Tibial artery (tissue), 4 donors: ENCODE measurements at regions not wholly inside any gene's neighbourhood (a gene's known extent, or its start where the extent isn't known, plus 50 kb on each side); places are given as distances from the start of the nearest gene placed in this dataset.

Experiments
- DNase-seq, 2 donors: peaks; one replicate each; pipeline ENCODE4 v3.0.0-alpha.2; 2019
- H3K27ac ChIP-seq, 2 donors: fragments of 200-600 bp; sonication (generic) in 1 of 2; 1 replicate in 1 of 2; 2 replicates in 1 of 2; pipeline ENCODE4 v1.5.1; 2018 to 2019; ENCODE audit warnings: mild to moderate bottlenecking in 1 of 2
- H3K27me3 ChIP-seq, 2 donors: fragments of 200-600 bp; sonication (generic) in 1 of 2; one replicate each; pipeline versions ENCODE4 v1.5.1 to v1.6.0; 2016 to 2019
- H3K36me3 ChIP-seq, 3 donors: fragments of 200-600 bp; sonication (generic) in 2 of 3; one replicate each; pipeline ENCODE4 v1.5.1; 2016 to 2019; ENCODE audit warnings: mild to moderate bottlenecking in 2 of 3
- H3K4me1 ChIP-seq, 4 donors: fragments of 200-600 bp; sonication (generic) in 2 of 4; 1 replicate in 3 of 4; 2 replicates in 1 of 4; pipeline ENCODE4 v1.5.1; 2016 to 2019
- H3K4me3 ChIP-seq, 2 donors: fragments of 200-600 bp; sonication (generic) in 1 of 2; 1 replicate in 1 of 2; 2 replicates in 1 of 2; pipeline ENCODE4 v1.5.1; 2018 to 2019; ENCODE audit warnings: mild to moderate bottlenecking in 2 of 2
- H3K9me3 ChIP-seq, 3 donors: fragments of 200-600 bp; sonication (generic) in 1 of 3; one replicate each; pipeline ENCODE4 v1.5.1; 2016 to 2019
- intact Hi-C: fragments of 100-400 bp; cut with DNase I; formaldehyde crosslinking; loops from one replicate; pipeline ENCODE4 v1.15.0; 2023; ENCODE audit warnings: low total_unique reads
- TF ChIP-seq, protein P1 (sequence below), 2 experiments: fragments of 200-600 bp in 1 of 2; fragments of 450-650 bp in 1 of 2; IDR thresholded peaks; one replicate each; pipeline ENCODE4 v1.5.1; 2017 to 2019; ENCODE audit warnings: antibody characterized with exemption in 2 of 2, mild to moderate bottlenecking in 1 of 2, moderate library complexity in 1 of 2

DNA sequence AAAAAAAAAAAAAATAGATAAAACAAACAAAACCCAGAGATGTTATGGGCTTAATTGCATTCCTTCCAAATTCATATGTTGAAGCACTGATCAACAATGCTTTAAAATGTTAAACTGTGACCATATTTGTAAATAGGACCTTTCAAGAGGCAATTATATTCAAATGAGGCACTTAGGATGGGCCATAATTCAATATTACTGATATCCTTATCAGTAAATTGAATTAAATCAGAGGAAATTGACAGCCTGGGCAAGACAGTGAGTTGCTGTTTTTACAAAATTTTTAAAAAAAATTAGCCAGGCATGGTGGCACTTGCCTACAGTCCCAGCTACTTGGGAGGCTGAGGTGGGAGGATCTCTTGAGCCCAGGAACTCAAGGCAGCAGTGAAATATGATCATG, 364.1 kb downstream of the GJA1 start:
- intact Hi-C loops, result no loop called here
- Histone ChIP-seq H3K27ac (no peak overlapping the region), H3K36me3 (no peaks in the 10 kb centered on the region), H3K9me3 (no peaks in the 10 kb centered on the region), H3K4me3 (no peak overlapping the region), H3K4me1 (peaks cover 0 to 9% (median 0%) of the 10 kb centered on the region in 4 donors), H3K27me3 (no peaks in the 10 kb centered on the region)
- TF ChIP-seq, protein P1, sequence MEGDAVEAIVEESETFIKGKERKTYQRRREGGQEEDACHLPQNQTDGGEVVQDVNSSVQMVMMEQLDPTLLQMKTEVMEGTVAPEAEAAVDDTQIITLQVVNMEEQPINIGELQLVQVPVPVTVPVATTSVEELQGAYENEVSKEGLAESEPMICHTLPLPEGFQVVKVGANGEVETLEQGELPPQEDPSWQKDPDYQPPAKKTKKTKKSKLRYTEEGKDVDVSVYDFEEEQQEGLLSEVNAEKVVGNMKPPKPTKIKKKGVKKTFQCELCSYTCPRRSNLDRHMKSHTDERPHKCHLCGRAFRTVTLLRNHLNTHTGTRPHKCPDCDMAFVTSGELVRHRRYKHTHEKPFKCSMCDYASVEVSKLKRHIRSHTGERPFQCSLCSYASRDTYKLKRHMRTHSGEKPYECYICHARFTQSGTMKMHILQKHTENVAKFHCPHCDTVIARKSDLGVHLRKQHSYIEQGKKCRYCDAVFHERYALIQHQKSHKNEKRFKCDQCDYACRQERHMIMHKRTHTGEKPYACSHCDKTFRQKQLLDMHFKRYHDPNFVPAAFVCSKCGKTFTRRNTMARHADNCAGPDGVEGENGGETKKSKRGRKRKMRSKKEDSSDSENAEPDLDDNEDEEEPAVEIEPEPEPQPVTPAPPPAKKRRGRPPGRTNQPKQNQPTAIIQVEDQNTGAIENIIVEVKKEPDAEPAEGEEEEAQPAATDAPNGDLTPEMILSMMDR (IDR thresholded peaks at IDR 0.05), result no peak
- no peak for DNase-seq

- H3K27me3 ChIP-seq, result no peaks in the 10 kb centered on the region
- TF ChIP-seq, protein P1 (IDR thresholded peaks at IDR 0.05), result no peak
- intact Hi-C loops, result no loop called here
- no peak overlapping the region for H3K27ac ChIP-seq
- peaks cover 0 to 5% (median 0%) of the 10 kb centered on the region in 4 donors for H3K4me1 ChIP-seq
- DNase-seq, result no peak
- H3K4me3 ChIP-seq, result no peak overlapping the region
- no peaks in the 10 kb centered on the region for H3K36me3 ChIP-seq
- no peaks in the 10 kb centered on the region for H3K9me3 ChIP-seq
These were observed 364.6 kb downstream of the GJA1 start for GRCh38 chr6:121800047-121800446.

GRCh38 chr6:121806116-121806515, 370.7 kb downstream of the GJA1 start:
- Histone ChIP-seq H3K4me1 (no peaks in the 10 kb centered on the region), H3K9me3 (no peaks in the 10 kb centered on the region), H3K27me3 (no peaks in the 10 kb centered on the region), H3K27ac (no peak overlapping the region), H3K36me3 (no peaks in the 10 kb centered on the region), H3K4me3 (no peak overlapping the region)
- TF ChIP-seq, protein P1 (IDR thresholded peaks at IDR 0.05), result no peak
- DNase-seq, result no peak
- intact Hi-C loops, result no loop called here

DNA sequence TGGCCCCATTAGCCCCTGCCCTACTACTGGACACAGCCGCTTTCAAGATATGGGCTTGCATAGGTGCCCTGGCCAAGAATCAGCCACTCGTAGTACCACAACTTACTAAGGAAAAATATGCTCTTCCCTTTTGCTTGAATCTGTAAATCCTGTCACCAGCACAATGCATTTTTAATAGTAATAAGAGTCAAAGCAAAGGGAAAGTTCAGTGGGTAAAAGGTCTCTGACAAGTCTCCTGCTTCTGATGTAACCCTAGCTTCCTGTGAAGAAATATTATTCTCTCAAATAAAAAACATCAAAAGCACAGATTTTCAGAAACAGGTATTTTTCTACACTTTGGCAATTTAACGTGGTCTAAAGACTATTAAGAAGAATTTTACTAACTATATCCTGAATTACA, 373.8 kb downstream of the GJA1 start:
- TF ChIP-seq, protein P1 (IDR thresholded peaks at IDR 0.05), result no peak
- no peak for DNase-seq
- no peak overlapping the region for H3K27ac ChIP-seq
- no peak overlapping the region for H3K4me3 ChIP-seq
- intact Hi-C loops, result no loop called here
- no peaks in the 10 kb centered on the region for H3K36me3 ChIP-seq
- H3K4me1 ChIP-seq, result no peaks in the 10 kb centered on the region
- no peaks in the 10 kb centered on the region for H3K27me3 ChIP-seq
- no peaks in the 10 kb centered on the region for H3K9me3 ChIP-seq

DNA sequence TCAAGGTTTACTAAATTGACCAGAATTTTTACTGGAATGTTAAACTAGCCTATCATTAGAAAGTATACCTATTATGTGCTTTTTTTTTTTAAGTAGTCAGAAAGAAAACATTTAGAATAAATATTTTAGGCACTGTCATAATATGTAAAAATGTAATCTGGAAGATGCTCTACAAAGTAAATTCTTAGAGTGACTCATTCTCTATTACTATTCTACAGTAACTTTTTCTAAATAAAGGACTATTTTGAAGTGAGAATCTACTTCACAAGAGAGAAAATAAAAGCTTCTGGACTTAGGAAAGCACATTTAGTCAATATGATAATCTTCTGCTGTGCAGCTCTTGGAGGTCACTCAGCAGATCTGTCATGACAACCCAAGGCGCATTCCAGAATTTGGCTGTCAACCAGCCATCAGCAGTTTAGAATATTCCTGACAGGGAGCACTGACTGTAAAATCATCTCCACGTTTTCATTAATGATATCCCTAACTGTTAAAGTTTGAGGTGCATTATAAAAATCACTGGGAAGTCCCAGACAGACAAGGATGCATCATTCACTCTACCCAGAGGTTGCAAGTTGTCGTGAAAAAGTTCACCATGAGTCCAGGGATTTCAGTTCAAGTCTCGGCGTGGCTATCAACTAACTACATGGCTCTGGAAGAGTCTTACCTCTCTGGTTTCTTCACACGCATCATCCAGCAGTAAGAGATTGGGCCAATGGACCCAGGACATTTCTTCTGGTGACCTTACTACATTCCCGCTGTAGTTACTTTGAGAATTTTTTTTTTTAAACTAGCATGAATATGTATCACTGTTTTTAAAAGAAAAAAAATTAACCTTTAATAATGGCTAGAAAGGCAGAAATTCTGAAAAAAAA, 374.9 kb downstream of the GJA1 start:
- no peaks in the 10 kb centered on the region for H3K27me3 ChIP-seq
- H3K36me3 ChIP-seq, result no peaks in the 10 kb centered on the region
- TF ChIP-seq, protein P1 (IDR thresholded peaks at IDR 0.05), result no peak
- no peaks in the 10 kb centered on the region for H3K9me3 ChIP-seq
- no peaks in the 10 kb centered on the region for H3K4me1 ChIP-seq
- no peak overlapping the region for H3K4me3 ChIP-seq
- H3K27ac ChIP-seq, result no peak overlapping the region
- no peak for DNase-seq
- intact Hi-C loops, result no loop called here
